HEK293 (cell line): ENCODE measurements at regions not wholly inside any gene's neighbourhood (a gene's known extent, or its start where the extent isn't known, plus 50 kb on each side); places are given as distances from the start of the nearest gene placed in this dataset.

ENCODE experiments used
- CTCF ChIP-seq: fragments of 450-650 bp; formaldehyde crosslinking; IDR thresholded peaks from 2 replicates; pipeline ENCODE4 v1.5.1; 2016; ENCODE audit warnings: missing biosample characterization, missing genetic modification characterization
- REST ChIP-seq: fragments of 450-650 bp; formaldehyde crosslinking; IDR thresholded peaks from 2 replicates; pipeline ENCODE4 v1.5.1; 2016; ENCODE audit warnings: missing biosample characterization, missing genetic modification characterization
- SP2 ChIP-seq: fragments of 450-650 bp; formaldehyde crosslinking; IDR thresholded peaks from 2 replicates; pipeline ENCODE4 v1.5.1; 2016; ENCODE audit warnings: missing biosample characterization, missing genetic modification characterization
- ZBTB11 ChIP-seq: fragments of 450-650 bp; formaldehyde crosslinking; conservative IDR thresholded peaks from 2 replicates; pipeline ENCODE4 v1.5.1; 2016; ENCODE audit warnings: low read depth, missing biosample characterization, missing genetic modification characterization
- ZBTB26 ChIP-seq: fragments of 450-650 bp; formaldehyde crosslinking; optimal IDR thresholded peaks from 2 replicates; pipeline ENCODE3; 2016; ENCODE audit warnings: missing biosample characterization, mild to moderate bottlenecking, missing genetic modification characterization
- ZIC2 ChIP-seq: fragments of 450-650 bp; formaldehyde crosslinking; IDR thresholded peaks from 2 replicates; pipeline ENCODE4 v1.5.1; 2016; ENCODE audit warnings: missing biosample characterization, missing genetic modification characterization
- ZNF362 ChIP-seq: fragments of 450-650 bp; formaldehyde crosslinking; IDR thresholded peaks from 2 replicates; pipeline ENCODE4 v1.5.1; 2016; ENCODE audit warnings: missing biosample characterization, missing genetic modification characterization
- ZNF398 ChIP-seq: fragments of 450-650 bp; formaldehyde crosslinking; IDR thresholded peaks from 2 replicates; pipeline ENCODE4 v1.5.1; 2017; ENCODE audit warnings: missing biosample characterization, missing genetic modification characterization
- ZNF423 ChIP-seq: fragments of 450-650 bp; formaldehyde crosslinking; IDR thresholded peaks from 2 replicates; pipeline ENCODE4 v1.5.1; 2016; ENCODE audit warnings: missing biosample characterization, missing genetic modification characterization
- ZNF776 ChIP-seq: fragments of 450-650 bp; formaldehyde crosslinking; IDR thresholded peaks from 2 replicates; pipeline ENCODE4 v1.5.0; 2017; ENCODE audit warnings: missing biosample characterization, missing genetic modification characterization, borderline replicate concordance
- ZSCAN23 ChIP-seq: fragments of 450-650 bp; formaldehyde crosslinking; IDR thresholded peaks from 2 replicates; pipeline ENCODE4 v1.5.1; 2016; ENCODE audit warnings: missing biosample characterization, missing genetic modification characterization
- ZSCAN30 ChIP-seq: fragments of 450-650 bp; IDR thresholded peaks from 2 replicates; pipeline ENCODE4 v1.5.1; 2018; ENCODE audit warnings: missing biosample characterization, mild to moderate bottlenecking, missing genetic modification characterization, moderate library complexity

GRCh38 chr12:105929192-105929591 is 209.6 kb downstream of the NUAK1 start:
- TF ChIP-seq CTCF (tag by site-specific recombination), result no peak
- no peak for TF ChIP-seq ZIC2 (tag by site-specific recombination)
- TF ChIP-seq SP2 (tag by site-specific recombination), result no peak
- no peak for TF ChIP-seq ZNF423
- no peak for TF ChIP-seq ZNF362 (tag by site-specific recombination)
- TF ChIP-seq ZBTB11, result no peak
- TF ChIP-seq REST (tag by site-specific recombination), result no peak
- no peak for TF ChIP-seq ZSCAN30
- no peak for TF ChIP-seq ZNF398 (tag by site-specific recombination)
- TF ChIP-seq ZNF776, result no peak
- TF ChIP-seq ZSCAN23 (tag by site-specific recombination), result no peak
- no peak for TF ChIP-seq ZBTB26
